ENCODE measurements at regions not wholly inside any gene's neighbourhood (a gene's known extent, or its start where the extent isn't known, plus 50 kb on each side); places are given as distances from the start of the nearest gene placed in this dataset.

DNA sequence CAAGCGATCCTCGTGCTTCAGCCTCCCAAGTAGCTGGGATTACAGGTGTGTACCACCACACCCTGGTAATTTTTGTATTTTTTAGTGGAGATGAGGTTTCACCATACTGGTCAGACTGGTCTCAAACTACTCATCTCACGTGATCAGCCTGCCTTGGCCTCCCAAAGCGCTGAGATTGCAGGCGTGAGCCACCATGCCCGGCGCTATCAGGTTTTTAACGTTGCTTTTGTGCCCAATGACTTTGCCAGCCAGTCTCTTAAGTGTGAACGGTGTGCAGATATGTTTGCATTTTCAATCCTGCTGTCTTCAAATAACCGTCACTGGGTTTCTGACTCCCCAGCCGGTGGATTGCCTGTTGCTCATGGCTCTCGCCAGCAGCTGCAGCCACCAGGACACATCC, 201.8 kb upstream of the PPP2R2D start:
- H3K4me3 ChIP-seq (replicated peaks in 1 of 2; ENCODE audit: low read depth in 2 of 2, low read length in 2 of 2) = no peak overlapping the region
- DNase-seq (ENCODE audit: low read depth in 2 of 2) = no peak
- TF ChIP-seq, protein P1, sequence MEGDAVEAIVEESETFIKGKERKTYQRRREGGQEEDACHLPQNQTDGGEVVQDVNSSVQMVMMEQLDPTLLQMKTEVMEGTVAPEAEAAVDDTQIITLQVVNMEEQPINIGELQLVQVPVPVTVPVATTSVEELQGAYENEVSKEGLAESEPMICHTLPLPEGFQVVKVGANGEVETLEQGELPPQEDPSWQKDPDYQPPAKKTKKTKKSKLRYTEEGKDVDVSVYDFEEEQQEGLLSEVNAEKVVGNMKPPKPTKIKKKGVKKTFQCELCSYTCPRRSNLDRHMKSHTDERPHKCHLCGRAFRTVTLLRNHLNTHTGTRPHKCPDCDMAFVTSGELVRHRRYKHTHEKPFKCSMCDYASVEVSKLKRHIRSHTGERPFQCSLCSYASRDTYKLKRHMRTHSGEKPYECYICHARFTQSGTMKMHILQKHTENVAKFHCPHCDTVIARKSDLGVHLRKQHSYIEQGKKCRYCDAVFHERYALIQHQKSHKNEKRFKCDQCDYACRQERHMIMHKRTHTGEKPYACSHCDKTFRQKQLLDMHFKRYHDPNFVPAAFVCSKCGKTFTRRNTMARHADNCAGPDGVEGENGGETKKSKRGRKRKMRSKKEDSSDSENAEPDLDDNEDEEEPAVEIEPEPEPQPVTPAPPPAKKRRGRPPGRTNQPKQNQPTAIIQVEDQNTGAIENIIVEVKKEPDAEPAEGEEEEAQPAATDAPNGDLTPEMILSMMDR (IDR thresholded peaks at IDR 0.05; ENCODE audit: low read depth, low read length) = no peak

DNA sequence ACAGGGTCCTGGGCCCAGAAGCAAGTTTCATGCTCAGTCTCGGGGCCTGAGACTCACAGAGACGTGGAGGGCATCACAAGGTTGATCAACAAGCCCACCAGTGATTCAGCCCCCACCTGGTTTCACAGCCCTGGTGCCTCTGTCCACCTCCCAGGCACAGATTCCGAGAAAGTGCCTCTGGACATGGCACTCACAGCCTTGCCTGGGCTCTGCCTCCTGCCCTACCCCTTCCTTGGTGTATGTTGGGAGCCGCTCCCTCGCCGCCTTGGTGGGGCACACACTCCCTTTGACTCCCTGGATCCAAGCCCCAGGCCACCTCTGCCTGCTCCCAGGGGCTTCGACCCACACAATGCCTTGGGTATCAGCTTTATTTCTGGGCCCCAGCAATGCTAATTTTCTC, 200.8 kb upstream of the PPP2R2D start:
- no peak overlapping the region for H3K4me3 ChIP-seq (replicated peaks in 1 of 2; ENCODE audit: low read depth in 2 of 2, low read length in 2 of 2)
- DNase-seq (ENCODE audit: low read depth in 2 of 2) = no peak
- TF ChIP-seq, protein P1 (IDR thresholded peaks at IDR 0.05; ENCODE audit: low read depth, low read length) = no peak

DNA sequence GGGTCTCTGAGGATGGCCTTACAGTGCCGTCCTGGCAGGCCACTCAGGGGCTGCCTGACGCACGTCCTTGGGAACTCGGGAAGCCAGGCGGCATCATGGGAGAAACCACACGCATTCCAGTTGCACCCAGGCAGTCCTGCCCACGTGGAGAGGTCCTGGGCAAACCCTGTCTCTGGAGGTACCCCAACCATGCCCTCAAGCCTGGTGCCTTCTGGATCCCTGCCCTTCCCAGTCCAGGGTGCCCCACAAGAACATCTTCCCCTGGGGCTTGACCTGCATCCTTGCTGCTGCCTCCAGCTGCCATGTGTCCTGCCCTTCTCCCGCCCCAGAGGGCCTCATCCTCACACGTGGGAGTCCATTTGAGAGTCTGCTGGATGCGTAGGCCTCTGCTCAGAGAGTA, 200.3 kb upstream of the PPP2R2D start:
- H3K4me3 ChIP-seq (replicated peaks in 1 of 2; ENCODE audit: low read depth in 2 of 2, low read length in 2 of 2) = no peak overlapping the region
- TF ChIP-seq, protein P1 (IDR thresholded peaks at IDR 0.05; ENCODE audit: low read depth, low read length) = no peak
- no peak for DNase-seq (ENCODE audit: low read depth in 2 of 2)

DNA sequence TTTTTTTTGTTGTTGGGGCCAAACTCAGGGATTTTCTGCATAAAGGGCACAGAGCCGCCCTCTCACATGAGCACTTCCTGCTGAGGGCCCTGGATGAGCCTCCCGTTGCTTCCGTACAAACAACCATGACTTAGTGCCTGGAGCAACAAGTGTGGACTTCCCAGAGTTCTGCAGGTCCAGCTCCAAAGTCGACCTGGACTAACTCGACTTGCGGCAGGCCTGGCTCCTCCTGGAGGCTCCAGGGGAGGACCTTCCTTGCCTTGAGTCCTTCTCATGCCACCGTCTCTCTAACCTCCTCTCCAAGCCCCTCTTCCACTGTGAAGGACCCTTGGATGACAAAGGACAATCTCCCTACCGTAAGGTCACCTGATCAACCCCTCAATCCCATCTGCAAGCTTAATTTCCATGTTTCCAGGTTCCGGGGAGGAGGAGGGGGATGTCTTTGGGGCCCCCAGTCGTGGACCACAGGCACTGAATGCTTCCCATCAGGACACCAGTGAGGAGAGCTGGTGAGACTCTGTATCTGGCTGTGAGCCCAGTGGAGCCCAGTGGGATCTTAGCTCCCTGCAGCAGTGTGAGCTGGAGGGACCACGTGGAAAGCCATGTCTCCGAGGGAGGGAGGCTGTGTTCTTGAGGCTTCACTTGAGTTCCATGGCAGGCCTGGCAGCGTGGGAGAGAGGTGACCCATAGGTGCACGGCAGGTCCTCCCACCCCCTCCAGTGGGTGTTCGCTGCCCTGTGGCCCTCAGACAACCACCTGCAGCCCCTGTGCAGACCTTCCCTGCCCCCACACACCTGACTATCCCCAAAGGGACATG, 199.5 kb upstream of the PPP2R2D start:
- no peak for DNase-seq (ENCODE audit: low read depth in 2 of 2)
- H3K4me3 ChIP-seq (replicated peaks in 1 of 2; ENCODE audit: low read depth in 2 of 2, low read length in 2 of 2) = no peak overlapping the region
- TF ChIP-seq, protein P1 (IDR thresholded peaks at IDR 0.05; ENCODE audit: low read depth, low read length) = no peak

DNA sequence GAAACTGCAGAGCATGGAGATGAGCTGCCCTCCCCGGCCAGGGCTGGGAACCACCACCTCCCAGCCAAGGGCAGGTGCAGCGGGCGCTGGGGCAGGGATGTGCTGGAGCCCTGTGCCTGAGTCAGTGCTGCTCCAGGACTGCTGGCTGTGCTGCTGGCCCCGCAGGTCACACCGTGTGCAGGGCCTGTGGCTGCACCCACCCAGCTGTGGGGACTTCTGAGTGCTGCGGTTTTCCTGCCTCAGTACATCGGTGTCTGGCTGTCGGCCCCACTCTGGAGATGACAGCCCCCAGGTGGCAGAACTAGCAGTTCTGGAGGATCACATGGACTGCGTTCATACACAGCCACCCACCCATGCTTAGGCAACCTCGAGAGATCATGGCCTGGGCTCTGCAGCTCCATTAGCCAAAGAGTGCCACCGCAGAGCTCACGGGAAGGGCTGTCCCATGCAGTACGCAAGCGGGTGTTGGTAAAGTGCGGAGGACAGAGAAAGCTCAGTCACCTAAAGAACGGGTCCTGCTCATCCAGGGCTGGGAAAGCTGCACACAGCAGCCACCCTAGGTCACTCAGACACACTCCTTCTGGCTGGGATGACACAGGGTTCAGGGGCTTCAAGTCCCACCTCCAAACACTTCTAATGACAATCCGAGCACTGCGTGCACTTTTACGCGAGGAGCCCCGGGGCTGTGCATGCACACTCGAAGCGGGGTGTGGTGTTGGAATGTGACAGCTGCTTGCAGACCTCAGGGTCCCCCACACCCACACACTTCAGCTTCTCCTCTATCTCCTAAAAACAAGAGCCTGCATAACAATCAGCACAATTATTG, 198.1 kb upstream of the PPP2R2D start:
- TF ChIP-seq, protein P1 (IDR thresholded peaks at IDR 0.05; ENCODE audit: low read depth, low read length) = no peak
- no peak for DNase-seq (ENCODE audit: low read depth in 2 of 2)
- no peak overlapping the region for H3K4me3 ChIP-seq (replicated peaks in 1 of 2; ENCODE audit: low read depth in 2 of 2, low read length in 2 of 2)

DNA sequence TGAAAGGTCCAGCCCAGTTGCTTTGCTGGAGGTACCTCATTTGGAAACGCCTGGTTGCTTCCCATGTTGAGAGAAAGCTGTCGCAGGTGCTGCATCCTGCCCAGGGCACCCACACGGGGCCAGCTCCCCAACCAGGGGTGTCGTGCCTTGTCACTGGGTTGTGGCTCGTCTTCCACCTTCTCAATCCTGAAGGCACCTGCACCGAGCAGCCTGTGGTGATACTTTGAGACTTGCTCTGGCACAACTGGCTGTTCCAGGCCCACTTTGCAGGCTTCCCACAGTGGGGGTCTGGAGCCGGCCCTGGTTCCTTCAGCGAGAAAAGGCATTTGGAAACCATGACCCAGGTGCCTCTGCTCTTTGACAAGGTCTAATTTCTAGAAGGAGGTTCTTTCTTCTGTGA, 197.3 kb upstream of the PPP2R2D start:
- TF ChIP-seq, protein P1 (IDR thresholded peaks at IDR 0.05; ENCODE audit: low read depth, low read length) = no peak
- no peak for DNase-seq (ENCODE audit: low read depth in 2 of 2)
- H3K4me3 ChIP-seq (replicated peaks in 1 of 2; ENCODE audit: low read depth in 2 of 2, low read length in 2 of 2) = no peak overlapping the region

All from cardiac fibroblast (primary cell).